Activated naive CD4-positive, alpha-beta T cell treated with anti-CD3 and anti-CD28 coated beads, Interleukin-2, amount 10 ng/mL, durations not matched to agents 7 days and 5 days (primary cell): ENCODE measurements at regions not wholly inside any gene's neighbourhood (a gene's known extent, or its start where the extent isn't known, plus 50 kb on each side); places are given as distances from the start of the nearest gene placed in this dataset.
"Not testable (repeated sequence)": the region's sequence is repeated elsewhere in the genome, so short reads cannot be mapped to it uniquely, and the experiment has no call there.

Experiments used
- CTCF ChIA-PET: fragments of 350-600 bp; sonication (Branson Sonifier 250); formaldehyde crosslinking; loops from one replicate; lab custom pipeline; 2021; ENCODE audit warnings: antibody characterized with exemption; lab: Charles Lee
- DNase-seq: peaks from one replicate; pipeline ENCODE4 v3.0.0-alpha.2; 2020
- H3K27ac Mint-ChIP-seq: one replicate; pipeline ENCODE4 v1.8.0; 2021; ENCODE audit warnings: mild to moderate bottlenecking, moderate library complexity, mixed read lengths
- H3K27me3 Mint-ChIP-seq: one replicate; pipeline ENCODE4 v1.8.0; 2021; ENCODE audit warnings: mild to moderate bottlenecking, mixed read lengths
- H3K36me3 Mint-ChIP-seq: one replicate; pipeline ENCODE4 v1.8.0; 2021; ENCODE audit warnings: mixed read lengths
- H3K4me1 Mint-ChIP-seq: one replicate; pipeline ENCODE4 v1.8.0; 2021; ENCODE audit warnings: mixed read lengths
- H3K4me3 Mint-ChIP-seq: one replicate; pipeline ENCODE4 v1.8.0; 2021; ENCODE audit warnings: mild to moderate bottlenecking, moderate library complexity, mixed read lengths
- H3K9me3 Mint-ChIP-seq: one replicate; pipeline ENCODE4 v1.8.0; 2021; ENCODE audit warnings: mixed read lengths

DNA sequence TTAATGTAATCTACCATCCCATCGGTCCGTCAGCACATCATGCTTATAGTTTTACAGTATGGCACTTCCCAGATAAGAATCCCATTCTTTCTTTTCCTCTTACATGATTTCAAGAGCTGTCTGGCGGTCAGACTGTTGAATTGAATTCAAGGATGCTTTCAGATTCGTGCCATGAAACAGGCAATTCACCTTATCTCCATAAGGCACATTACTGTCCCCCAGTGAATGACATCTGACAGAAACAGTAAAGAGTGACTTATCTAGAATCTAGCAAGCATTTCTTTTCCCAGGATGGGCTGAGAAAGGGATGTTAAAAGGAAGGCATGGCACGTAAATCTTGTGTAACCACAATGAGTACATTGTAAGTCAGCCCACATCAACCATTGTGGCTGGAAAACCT, 61.1 kb upstream of the SEM1 start:
- Mint-ChIP-seq H3K27me3 (peaks cover 8% of the 10 kb centered on the region), H3K27ac (no peak overlapping the region), H3K4me3 (no peak overlapping the region), H3K9me3 (no peaks in the 10 kb centered on the region), H3K4me1 (no peaks in the 10 kb centered on the region), H3K36me3 (no peaks in the 10 kb centered on the region)
- CTCF ChIA-PET: no interaction called here
- no peak for DNase-seq

DNA sequence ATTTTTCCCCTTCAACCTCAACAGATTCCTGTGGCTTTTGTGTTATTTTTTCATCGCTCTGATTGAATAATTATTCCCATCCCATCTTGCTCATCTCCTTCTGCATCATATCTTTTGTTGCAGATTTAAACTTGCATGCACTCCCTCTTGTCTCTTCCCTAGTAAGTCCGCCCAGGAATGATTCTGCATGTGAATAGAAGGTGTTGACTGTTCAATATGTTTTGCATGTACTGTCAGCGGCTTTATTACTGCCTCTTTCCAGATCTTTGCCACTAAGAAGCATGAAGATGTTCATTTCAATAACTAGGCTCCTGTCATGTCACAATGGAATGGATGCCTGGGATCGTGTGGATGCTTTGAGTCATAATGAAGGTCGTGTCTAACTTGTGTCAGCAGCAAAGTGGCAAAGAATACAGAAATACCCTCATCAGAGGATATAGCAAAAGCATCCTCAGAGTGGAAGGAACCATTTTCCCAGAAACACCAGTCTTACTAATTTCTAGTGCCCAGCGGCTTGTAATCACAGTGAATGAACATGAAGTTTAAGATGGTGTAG, 62.6 kb upstream of the SEM1 start:
- CTCF ChIA-PET: no interaction called here
- Mint-ChIP-seq H3K4me3 (no peak overlapping the region), H3K4me1 (no peaks in the 10 kb centered on the region), H3K36me3 (no peaks in the 10 kb centered on the region), H3K27ac (no peak overlapping the region), H3K27me3 (peaks cover 9% of the 10 kb centered on the region), H3K9me3 (no peaks in the 10 kb centered on the region)
- DNase-seq: no peak

DNA sequence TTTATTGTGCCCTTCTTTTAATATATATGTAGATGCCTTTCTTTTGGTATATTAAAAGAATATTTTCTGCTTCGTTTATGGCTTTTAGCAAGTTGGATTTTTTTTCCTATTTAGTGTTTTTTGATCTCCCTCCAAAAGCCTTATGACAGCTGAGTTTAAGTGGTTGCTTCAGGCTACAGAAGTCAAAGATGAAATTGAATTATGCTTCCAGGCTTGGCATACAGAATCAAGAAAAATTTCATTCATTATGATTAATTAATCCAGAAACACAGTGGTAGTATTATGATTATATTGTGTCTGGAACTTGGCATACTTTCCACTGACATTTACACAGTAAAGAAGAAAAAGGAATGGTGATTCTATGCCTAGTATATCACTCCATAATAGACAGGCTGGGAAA, 63.8 kb upstream of the SEM1 start:
- H3K36me3 Mint-ChIP-seq: no peaks in the 10 kb centered on the region
- no peak for DNase-seq
- H3K27ac Mint-ChIP-seq: no peak overlapping the region
- no peaks in the 10 kb centered on the region for H3K4me1 Mint-ChIP-seq
- no peaks in the 10 kb centered on the region for H3K9me3 Mint-ChIP-seq
- H3K27me3 Mint-ChIP-seq: peaks cover 9% of the 10 kb centered on the region
- CTCF ChIA-PET: no interaction called here
- H3K4me3 Mint-ChIP-seq: no peak overlapping the region

DNA sequence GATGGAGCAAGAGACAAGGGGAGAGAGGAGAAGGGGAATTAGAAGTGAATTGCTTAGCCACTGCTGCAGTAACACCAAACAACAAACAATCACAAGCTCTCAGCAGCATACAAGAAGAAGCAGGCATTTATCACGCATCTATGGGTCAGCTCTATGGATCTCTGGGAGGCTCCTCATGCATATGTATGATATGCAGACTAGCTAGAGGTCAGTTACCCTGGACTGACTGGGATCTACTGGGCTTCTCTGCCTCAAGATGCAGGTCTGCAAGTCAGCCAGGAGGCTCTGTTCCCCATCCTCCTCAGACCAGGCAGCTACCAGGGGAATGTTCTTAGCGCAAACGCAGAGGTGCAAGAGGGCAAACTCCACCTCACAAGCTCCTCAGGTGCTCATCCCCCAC, 64.7 kb upstream of the SEM1 start:
- DNase-seq: no peak
- CTCF ChIA-PET: no interaction called here
- Mint-ChIP-seq H3K4me1 (no peaks in the 10 kb centered on the region), H3K27me3 (peaks cover 9% of the 10 kb centered on the region), H3K27ac (no peak overlapping the region), H3K9me3 (no peaks in the 10 kb centered on the region), H3K4me3 (no peak overlapping the region), H3K36me3 (no peaks in the 10 kb centered on the region)

DNA sequence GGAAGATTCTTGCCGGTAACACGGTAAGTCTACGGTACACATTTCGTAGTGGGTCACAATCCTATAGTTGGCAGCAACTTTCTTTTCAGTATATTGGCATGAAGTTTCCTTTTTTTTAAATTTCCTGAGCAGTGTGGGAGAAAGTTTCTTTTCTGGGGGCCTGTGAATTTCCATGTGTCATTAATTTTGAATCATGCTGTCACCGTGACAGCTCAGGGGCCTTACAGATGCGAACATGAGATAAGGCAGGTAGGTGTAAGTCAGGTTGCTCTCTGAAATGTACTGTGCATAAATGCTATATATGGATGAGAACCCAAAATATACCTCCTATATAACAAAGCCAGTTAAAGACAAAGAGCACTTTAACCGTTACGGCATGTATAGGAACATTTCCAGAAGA, 65.4 kb upstream of the SEM1 start:
- Mint-ChIP-seq H3K4me1 (no peaks in the 10 kb centered on the region), H3K36me3 (no peaks in the 10 kb centered on the region), H3K9me3 (no peaks in the 10 kb centered on the region), H3K27me3 (peaks cover 9% of the 10 kb centered on the region), H3K4me3 (no peak overlapping the region), H3K27ac (no peak overlapping the region)
- CTCF ChIA-PET: no interaction called here
- no peak for DNase-seq

DNA sequence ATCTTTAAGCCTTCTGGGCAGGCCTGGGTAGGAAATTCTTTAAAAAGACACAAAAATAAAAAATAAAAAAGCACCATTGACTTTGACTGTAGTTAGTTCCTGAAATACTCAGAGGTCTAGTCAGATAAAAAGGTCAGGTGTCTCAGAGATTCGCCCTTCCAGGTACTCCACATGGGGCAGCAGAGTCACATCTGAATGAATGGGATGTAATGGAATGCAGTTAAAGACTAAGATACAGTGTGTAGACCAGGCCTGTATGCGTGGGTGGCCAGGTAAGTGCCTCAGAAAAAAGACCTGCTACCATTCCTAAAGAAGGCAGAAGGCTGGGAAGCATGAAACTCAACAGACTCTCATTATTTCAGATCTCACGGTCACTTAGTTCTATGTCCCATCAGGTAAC, 68.6 kb upstream of the SEM1 start:
- DNase-seq: no peak
- H3K27me3 Mint-ChIP-seq: peaks cover 9% of the 10 kb centered on the region
- no peak overlapping the region for H3K27ac Mint-ChIP-seq
- no peaks in the 10 kb centered on the region for H3K4me1 Mint-ChIP-seq
- H3K4me3 Mint-ChIP-seq: no peak overlapping the region
- CTCF ChIA-PET: no interaction called here
- no peaks in the 10 kb centered on the region for H3K9me3 Mint-ChIP-seq
- no peaks in the 10 kb centered on the region for H3K36me3 Mint-ChIP-seq

DNA sequence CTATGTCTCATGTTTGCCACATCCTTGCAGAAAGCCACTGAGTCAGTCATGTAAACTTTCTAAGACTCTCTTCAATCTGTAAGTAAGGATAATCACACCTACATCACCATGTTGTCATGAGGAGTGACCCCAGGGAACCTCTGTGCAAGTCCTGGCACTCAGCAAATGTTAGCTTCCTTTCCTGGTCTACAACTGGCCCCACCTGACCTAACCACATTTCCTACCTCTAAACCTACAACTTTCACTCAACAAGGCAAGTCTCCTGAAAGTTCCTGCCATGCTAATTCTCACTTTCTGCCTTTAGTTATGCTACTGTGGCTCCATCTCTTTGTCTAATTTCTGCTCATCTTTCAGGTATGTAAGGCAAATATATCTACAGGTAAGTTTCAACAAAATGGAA, 72.3 kb upstream of the SEM1 start:
- Mint-ChIP-seq H3K4me3 (no peak overlapping the region), H3K27me3 (peaks cover 3% of the 10 kb centered on the region), H3K4me1 (no peaks in the 10 kb centered on the region), H3K36me3 (no peaks in the 10 kb centered on the region), H3K9me3 (no peaks in the 10 kb centered on the region), H3K27ac (no peak overlapping the region)
- no peak for DNase-seq
- CTCF ChIA-PET: no interaction called here

DNA sequence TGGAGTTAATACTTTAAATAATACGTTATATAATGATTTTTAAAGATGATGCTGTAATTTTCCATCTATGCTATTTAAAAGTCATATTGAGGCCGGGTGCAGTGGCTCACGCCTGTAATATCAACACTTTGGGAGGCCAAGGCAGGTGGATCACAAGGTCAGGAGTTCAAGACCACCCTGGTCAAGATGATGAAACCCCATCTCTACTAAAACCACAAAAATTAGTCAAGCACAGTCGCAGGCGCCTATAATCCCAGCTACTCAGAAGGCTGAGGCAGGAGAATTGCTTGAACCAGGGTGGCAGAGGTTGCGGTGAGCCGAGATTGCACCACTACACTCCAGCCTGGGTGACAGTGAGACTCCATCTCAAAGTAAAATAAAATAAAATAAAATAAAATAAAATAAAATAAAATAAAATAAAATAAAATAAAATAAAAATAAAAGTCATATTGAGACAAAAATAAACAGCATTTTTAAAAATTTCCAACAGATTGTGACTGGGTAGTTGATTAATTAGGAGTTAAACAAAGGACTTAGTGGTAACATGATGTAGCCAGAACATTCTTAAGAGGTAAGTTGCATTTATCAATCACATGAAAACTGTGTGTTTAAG, 73.1 kb upstream of the SEM1 start:
- H3K9me3 Mint-ChIP-seq, DNase-seq, H3K4me3 Mint-ChIP-seq, H3K4me1 Mint-ChIP-seq, H3K27me3 Mint-ChIP-seq, H3K27ac Mint-ChIP-seq, CTCF ChIA-PET, H3K36me3 Mint-ChIP-seq: not testable (repeated sequence)

DNA sequence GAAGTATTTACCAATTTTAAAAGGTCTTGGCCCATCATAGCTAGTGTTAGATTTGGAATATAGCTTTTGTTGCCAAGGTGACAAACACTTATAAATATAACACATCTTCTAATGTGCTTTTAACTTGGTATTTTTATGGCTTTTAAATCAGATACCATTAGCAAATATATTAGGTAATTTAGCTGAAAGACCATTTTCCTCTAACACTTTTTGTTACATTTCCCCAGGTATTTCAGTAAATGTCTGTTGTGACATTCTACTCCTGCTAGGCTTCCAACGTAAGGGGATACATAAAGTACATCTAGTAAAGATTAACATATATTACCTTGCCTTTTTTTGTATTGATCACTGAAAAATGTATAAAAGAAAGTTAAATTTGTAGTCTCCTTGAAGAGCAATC, 75.0 kb upstream of the SEM1 start:
- CTCF ChIA-PET: no interaction called here
- Mint-ChIP-seq H3K27me3 (peaks cover 3% of the 10 kb centered on the region), H3K36me3 (no peaks in the 10 kb centered on the region), H3K9me3 (no peaks in the 10 kb centered on the region), H3K4me1 (no peaks in the 10 kb centered on the region), H3K4me3 (no peak overlapping the region), H3K27ac (no peak overlapping the region)
- no peak for DNase-seq

DNA sequence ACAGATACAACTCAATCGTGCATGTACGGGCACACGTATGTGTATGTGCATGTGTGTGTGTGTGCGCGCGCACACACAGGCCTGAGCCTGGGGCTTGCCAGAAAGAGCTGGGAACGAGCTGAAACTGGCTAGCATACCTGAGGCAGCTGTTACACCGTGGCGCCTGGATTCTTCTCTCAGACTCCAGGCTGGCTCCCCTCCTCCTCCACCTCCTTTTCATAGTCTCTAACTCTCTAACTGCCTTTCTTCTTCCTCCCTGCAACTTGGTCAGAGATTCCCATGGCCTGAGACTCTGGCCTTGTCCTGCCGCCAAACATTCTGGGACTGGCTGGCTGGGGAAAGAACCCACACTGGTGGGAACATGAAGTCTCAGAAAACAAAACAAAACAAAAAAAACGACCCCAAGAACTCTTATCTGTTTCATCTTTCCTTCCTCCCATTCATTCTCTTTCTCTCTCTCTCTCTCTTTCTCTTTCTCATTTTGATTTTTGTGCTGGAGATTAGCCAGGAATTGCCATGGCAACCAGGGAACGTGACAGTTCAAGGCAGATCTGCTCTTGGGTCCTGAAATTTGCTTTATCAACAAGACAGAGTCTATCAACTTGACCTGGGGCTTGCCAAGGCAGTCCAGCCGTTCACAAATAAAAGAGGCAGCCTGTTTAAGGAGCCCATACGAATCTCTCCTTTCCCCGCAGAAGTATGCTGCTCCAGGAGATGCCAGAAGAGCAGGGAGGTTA, 76.8 kb upstream of the SEM1 start:
- CTCF ChIA-PET: no interaction called here
- Mint-ChIP-seq H3K27me3 (peaks cover 7% of the 10 kb centered on the region), H3K27ac (no peak overlapping the region), H3K4me3 (no peak overlapping the region), H3K36me3 (no peaks in the 10 kb centered on the region), H3K4me1 (no peaks in the 10 kb centered on the region), H3K9me3 (no peaks in the 10 kb centered on the region)
- DNase-seq: no peak

DNA sequence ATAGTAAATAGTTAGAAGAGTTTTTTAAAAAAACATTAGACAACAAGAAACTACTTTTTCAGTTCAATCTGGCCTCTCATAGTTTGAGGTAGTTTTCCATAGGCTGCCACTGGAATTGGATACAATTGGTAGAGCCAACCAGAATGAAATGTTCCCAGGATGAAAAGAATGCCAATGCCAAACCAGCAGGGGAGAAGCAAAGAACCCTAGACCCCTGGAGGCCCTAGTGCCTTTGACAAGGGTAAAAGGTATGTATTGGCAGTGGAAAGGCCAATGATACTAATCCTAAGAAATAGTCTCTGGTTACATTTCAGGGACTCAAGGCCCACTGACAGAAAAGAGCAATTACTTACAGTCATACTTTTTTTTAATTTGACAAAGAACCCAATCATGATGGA, 77.4 kb upstream of the SEM1 start:
- CTCF ChIA-PET: no interaction called here
- Mint-ChIP-seq H3K27ac (no peak overlapping the region), H3K36me3 (no peaks in the 10 kb centered on the region), H3K9me3 (no peaks in the 10 kb centered on the region), H3K27me3 (peaks cover 7% of the 10 kb centered on the region), H3K4me3 (no peak overlapping the region), H3K4me1 (no peaks in the 10 kb centered on the region)
- DNase-seq: no peak

DNA sequence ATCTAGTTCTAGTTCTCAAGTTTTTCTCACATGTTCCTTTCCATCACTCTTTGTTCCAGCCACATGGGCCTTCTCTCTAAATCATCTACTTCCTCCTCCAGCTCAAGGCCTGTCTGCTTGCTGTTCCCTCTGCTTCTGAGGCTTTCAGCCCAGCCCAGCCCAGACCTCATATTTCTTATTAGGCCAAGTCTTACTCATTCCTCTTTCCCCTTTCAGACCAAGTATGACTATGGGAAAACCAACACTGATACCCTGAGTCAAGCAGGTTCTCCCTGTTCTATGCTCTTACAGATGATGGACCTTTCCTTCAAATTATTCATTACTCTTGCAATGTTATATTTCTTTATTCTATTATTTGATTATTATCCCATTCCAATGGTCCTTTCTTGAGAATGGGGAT, 80.3 kb upstream of the SEM1 start:
- no peak overlapping the region for H3K27ac Mint-ChIP-seq
- H3K36me3 Mint-ChIP-seq: no peaks in the 10 kb centered on the region
- H3K27me3 Mint-ChIP-seq: peaks cover 7% of the 10 kb centered on the region
- H3K4me1 Mint-ChIP-seq: no peaks in the 10 kb centered on the region
- no peaks in the 10 kb centered on the region for H3K9me3 Mint-ChIP-seq
- DNase-seq: no peak
- CTCF ChIA-PET: no interaction called here
- H3K4me3 Mint-ChIP-seq: no peak overlapping the region

DNA sequence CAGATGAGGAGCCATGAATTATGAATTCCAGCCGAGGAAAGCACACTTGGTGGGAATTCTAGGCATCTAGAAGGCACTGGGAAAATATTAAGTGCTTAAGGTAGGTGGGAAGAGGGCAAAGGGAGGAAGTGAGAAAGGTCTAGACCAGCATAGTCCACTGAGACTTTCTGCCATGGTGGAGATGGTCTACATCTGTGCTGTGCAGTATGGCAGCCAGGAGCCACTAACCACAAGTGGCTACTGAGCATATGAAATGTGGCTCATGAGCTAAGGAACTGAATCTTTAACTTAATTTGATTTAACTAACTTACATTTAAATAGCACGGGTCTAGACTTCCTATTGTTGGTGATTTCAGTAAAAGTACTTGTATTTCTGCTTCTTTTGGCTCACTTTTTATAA, 82.5 kb upstream of the SEM1 start:
- H3K4me1 Mint-ChIP-seq: no peaks in the 10 kb centered on the region
- no peak overlapping the region for H3K27ac Mint-ChIP-seq
- H3K27me3 Mint-ChIP-seq: peaks cover 3% of the 10 kb centered on the region
- CTCF ChIA-PET: no interaction called here
- H3K4me3 Mint-ChIP-seq: no peak overlapping the region
- DNase-seq: no peak
- H3K36me3 Mint-ChIP-seq: no peaks in the 10 kb centered on the region
- no peaks in the 10 kb centered on the region for H3K9me3 Mint-ChIP-seq

DNA sequence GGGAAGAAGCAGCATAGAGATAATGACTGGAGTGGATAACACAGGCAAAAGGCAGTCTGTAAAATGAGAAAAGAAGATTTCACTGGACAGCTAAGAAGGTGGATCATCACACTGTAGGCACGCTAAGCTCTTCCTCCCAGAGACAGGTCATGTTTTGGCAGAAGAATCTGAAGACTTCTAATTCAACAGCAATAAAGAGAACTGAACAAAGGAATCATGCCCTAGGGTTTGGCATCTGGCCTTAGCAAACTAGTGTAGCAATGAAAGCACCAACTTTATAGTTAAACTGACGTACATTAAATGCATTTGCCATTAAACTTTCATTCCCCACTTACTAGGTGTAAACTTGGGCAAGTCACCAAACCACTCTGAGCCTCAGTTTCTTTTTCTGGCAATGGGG, 84.4 kb upstream of the SEM1 start:
- Mint-ChIP-seq H3K27me3 (peaks cover 3% of the 10 kb centered on the region), H3K4me3 (no peak overlapping the region), H3K4me1 (no peaks in the 10 kb centered on the region), H3K36me3 (no peaks in the 10 kb centered on the region), H3K27ac (no peak overlapping the region), H3K9me3 (no peaks in the 10 kb centered on the region)
- DNase-seq: no peak
- CTCF ChIA-PET: no interaction called here

DNA sequence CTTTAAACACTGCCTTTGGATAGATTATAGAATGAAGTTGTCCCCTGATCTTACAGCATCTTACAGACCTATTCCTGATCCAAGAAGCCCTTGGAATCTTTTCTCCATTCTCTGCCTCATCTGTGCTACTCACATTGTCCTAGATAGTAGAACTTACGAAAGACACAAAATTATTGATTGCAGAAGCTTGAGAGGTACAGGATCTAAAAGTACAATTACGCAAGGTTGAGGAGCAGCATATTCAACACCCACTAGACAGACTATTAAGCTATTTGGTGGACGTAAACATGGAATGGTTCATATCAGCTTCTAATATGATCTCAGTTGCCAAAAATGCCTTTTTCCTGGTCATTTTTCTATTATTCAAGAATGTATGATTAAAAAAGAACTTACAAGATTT, 90.5 kb upstream of the SEM1 start:
- no peaks in the 10 kb centered on the region for H3K4me1 Mint-ChIP-seq
- H3K36me3 Mint-ChIP-seq: no peaks in the 10 kb centered on the region
- peaks cover 2% of the 10 kb centered on the region for H3K27me3 Mint-ChIP-seq
- H3K9me3 Mint-ChIP-seq: no peaks in the 10 kb centered on the region
- no peak overlapping the region for H3K4me3 Mint-ChIP-seq
- CTCF ChIA-PET: no interaction called here
- H3K27ac Mint-ChIP-seq: no peak overlapping the region
- no peak for DNase-seq
